ENCODE measurements at regions not wholly inside any gene's neighbourhood (a gene's known extent, or its start where the extent isn't known, plus 50 kb on each side); places are given as distances from the start of the nearest gene placed in this dataset.
"Not testable (repeated sequence)": the region's sequence is repeated elsewhere in the genome, so short reads cannot be mapped to it uniquely, and the experiment has no call there.

DNA sequence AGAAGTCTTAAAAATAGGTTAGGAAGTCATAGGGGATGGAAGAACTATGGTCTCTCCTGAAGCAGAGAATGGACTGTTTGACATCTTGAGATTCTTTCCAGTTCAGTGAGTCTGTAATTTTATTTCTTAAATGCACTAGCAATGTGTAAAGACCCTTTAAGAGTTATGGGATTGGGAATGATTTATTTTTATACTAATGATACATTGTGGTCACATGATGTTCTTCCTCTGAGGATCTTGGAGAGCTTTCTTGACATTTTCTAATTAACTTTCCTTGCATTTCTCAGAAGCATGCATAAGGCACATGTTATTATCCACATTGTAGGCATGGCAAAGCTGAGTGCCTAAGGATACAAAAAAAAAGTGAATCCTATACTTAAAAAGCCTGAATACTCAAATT lies 507.6 kb upstream of the NRSN1 start:
- no peak for DNase-seq

DNA sequence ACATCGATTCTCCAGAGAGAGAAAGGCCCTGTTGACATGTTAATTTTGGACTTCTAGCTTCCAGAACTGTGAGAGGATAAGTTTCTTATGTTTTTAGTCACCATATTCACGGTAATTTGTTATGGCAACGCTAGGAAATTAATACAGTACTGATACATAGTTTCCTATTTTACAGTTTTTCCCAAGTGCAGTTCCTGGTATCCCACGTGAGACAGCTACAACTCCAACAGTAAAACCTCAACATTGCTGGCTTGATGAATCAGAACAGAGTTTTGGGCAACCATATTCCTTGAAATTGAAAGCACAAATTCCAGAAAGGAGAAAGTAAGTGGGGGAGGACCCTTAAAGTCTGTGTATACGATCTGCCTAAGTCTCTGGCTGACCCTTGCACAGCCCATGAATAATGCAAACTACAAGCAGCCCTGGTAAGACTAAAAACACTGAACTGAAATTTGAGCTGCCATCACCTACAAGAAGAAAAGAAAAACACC lies 505.1 kb upstream of the NRSN1 start:
- no peak for DNase-seq

DNA sequence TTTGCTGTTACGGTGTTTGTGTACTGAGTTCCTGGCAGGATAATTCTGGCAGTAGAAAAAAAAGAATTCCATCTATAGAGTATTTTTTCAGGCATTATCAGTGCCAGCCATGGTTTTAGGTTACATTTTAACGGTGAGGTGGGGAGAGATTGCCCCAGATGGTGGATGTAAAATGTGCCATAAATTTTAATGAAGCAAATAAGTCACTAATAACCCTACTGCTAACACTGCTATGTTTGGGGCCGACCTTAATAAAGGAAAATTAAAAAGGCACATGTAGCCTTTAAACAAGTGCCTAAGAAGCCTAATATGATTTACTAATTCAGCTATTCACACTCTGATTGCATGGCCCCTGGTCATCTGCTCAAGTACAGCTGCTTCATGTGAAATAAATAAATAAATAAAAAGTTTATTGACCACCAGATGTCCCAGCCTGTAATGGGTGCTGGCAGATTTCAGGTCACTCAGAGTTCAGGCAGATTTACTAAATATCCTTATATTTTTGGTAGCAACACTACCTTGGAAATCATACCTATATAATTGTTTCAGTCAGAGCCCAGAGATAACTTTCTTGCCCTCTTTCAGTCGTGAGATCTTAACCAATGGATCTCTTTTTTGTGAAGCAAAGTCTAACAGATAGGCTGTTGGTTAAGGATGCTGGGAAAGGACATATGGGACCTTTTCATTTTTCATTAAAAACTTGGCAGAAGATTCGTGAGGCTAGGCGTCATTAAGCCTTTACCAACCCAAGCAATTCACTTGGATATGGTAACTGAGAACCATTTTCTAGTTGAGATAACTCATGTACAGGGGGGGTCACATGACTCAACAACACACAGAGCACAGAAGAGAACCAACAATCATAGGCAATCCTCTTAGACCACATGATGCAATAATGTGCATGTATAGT lies 495.0 kb upstream of the NRSN1 start:
- no peak for DNase-seq

DNA sequence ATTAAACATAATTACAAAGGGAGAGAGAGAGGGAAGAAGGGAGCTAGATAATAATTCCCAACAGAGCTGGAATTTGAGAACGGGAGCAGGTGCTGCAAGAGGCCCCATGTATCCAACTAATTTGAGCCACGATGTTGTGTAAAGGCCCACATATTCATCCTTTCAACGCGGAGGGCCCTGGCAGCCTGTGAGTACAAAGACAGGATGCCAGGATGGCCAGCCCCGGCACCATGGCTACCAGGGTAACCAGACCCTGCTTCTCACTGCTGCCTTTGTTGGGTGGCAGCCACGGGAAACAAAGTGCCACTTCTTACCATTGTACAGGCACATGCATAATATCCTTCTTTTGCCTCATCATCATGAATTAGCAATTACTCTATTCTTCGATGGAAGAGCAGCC lies 492.0 kb upstream of the NRSN1 start:
- no peak for DNase-seq

DNA sequence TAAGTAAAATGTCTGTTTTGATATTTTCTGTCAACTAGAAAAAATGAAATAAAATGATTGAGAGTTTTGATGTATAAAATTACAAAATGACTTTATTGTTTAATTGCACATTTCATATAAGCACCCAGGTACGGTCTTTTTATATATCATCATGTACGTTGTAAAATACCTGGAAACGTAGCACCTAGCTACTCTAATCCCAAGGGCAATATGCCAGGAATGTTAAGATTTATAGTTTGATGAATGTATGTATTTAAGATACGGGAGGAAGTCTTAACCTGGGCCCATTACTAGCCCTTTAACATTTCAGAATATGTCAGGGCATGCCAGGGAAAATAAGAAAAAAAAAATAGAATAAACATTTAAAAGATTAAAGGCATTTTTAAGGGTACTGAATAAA lies 490.9 kb upstream of the NRSN1 start:
- no peak for DNase-seq

DNA sequence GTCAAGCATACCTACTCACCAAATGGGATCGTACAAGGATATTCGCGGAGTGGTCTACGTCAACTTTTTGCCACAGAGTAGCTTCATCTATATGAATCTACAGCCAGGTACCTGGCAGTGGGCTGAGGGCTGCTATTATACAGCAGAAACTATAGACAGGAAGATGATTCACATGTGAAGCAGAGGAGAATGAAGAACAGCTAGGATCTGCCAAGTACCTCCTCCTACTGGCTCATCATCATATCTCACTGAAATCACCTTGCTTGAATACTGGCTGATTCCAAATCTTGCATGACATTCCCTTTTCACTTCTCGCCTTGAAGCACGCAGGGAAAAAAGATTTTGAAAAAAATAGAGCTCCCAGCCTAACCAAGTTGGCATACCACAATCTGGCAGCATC lies 488.7 kb upstream of the NRSN1 start:
- no peak for DNase-seq

DNA sequence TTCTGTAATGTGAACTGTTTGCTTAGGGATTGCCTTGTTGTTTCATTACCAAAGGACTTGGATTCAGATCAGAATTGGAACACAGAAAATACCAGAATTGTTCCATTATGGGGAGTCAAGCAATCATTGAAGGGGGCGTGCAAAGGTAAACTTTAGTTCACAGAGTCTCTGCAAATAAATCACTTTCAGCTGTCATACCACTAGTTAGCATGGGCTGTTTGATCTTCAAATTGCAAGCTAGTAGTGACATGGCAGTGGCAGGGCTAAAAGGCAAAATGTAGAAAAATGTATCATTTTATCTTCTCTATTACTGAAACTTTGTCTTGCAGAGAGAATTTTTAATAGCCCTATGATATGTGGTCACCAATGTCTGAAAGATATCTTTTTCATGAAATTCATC lies 483.2 kb upstream of the NRSN1 start:
- no peak for DNase-seq

DNA sequence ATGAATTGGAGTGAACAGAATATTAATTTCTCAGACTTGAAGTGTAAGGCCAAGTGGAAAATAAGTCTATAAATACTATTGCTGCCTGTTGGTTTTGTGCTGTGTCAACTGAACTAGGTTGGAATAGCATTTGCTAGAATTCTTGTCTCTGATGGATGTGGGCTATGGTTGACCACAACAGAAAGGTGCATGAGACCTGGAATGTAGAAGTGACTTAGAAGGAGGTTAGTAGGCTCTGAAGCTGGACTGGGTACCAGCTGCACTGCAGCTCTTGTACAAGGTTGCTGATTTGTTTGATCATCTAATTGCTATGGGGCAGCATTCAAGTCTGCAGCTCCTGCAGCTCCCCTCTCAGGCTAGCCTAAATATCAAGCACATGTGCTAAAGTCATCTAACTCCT lies 479.0 kb upstream of the NRSN1 start:
- no peak for DNase-seq

DNA sequence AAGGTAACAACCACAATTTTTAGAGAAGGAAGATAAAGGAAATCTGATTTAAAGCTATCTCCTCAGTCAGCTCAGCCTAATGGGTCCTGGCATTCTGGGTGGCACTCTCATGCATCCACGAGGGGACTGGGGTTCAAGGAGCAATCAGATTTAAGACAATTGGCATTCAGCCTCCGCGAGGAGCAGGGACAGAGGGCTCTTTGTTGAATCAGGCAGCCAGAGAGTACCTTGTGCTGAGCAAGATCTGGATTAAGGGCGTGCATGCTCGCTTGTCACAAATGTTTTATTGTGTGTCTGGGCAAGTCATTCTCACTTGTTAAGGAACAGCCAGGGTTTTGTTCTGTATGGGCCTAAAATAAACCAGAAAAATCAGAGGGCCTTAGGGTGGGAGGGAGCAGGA lies 475.3 kb upstream of the NRSN1 start:
- no peak for DNase-seq

DNA sequence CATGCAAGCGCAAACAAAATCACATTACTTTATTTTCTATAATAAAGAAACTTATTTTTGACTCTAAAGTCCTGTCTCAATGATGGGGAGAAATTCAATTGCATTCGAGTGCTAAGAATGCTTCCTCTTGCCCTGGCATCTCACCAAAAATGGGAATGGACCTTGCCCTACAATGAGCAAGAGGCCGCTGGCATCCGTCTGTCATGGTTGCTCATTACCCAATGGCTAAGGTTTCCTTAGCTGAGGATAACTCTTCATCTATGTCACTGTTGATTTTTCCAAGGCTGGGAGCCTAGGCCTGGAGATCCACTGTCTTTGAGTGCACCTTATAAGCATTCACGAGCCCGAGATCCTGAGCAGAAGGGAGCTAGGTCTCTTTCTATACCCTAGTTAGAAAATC lies 471.3 kb upstream of the NRSN1 start:
- DNase-seq: no peak

DNA sequence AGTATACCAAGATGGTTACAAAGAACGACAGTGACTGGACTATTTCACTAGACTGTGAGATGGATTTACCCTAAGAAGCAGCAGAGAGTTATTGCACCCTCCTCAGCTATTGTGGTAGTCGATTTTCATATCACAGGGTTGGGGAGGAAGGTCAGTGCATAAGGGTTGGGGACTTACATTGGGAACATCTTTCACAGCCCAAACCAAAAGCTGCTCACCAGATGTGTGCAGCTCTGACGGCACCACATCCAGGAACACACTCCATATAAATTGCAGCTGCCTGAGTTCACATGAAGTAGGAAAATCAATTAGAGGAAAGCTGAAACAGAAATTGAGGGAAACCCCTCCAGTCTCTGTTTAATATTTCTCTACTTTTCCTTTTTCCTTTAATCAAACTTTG lies 470.5 kb upstream of the NRSN1 start:
- no peak for DNase-seq

DNA sequence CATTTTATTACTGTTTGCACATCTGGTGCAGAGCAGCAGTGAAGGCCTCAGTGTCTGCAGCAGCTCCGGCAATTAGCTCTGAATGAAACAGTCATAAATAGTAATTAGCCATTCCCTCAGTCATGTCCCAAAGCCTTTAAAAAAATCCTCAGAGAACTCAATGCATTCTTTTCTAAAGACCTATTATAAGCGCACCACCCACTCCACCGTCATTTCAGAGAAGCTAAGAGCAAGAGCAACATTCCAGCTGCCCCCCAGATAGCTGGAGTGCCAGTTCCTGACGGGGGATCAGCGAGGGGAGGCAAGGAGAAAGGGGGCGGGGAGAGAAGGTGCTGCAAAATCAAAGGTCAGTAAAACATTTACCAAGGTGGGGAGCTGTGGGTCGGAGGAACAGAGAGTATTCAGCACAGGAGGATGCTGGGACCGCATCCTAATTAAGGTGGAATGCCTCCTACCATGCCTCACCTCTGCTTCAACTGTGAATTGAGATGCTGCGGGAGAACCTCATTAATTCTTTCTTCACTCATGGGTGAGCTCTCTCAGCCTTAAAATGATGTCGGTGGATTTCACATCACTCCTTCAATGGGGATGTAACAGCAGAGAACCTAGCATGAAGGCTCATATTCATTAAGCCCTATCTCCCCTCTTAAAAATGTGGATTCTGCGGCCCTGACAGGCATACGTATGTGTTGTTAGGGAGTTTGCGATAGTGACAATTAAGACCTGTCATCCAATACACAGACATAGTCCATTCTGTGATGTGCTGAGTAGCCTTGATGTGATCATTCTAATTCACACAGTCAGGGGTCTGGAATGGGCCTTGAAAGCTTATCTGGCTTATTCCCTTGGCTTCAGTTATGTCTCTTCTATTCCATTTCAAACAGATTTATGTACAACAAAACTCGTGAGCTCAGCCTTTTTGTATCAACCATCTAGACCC lies 469.5 kb upstream of the NRSN1 start:
- no peak for DNase-seq

DNA sequence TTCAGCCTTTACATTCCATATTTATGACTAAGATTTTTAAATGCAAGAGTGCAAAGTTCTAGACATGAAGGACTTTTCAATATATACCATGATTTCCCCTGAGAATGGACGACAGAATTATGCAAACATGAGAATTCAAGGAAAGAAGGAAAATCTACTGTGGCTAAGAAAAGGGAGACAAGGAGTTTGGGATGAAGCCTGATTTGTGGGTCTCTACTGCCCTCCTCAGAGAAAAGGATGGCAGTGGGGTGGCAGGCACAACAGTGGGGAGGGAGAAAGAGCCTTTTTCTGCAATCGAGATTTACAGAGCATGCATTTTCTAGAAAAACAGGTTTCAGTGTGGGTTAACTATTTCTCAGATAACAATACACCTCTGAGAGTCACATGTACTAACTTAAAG lies 466.9 kb upstream of the NRSN1 start:
- no peak for DNase-seq

DNA sequence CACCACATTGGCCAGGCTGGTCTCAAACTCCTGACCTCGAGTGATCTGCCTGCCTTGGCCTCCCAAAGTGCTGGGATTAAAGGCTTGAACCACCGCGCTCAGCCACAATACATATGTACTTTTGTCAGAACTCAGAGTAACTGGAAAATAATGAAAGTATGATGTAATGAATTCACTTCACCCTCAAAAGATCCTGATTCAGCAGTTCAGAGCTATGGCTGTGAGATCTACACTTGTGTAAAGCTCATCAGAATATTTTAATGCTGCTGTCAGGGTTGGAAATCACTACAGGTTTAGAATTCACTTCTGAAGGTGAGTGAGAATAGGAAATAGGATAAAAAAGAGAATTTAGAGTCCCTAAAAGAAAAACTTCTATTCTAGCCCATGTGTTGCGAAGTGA lies 464.5 kb upstream of the NRSN1 start:
- no peak for DNase-seq

DNA sequence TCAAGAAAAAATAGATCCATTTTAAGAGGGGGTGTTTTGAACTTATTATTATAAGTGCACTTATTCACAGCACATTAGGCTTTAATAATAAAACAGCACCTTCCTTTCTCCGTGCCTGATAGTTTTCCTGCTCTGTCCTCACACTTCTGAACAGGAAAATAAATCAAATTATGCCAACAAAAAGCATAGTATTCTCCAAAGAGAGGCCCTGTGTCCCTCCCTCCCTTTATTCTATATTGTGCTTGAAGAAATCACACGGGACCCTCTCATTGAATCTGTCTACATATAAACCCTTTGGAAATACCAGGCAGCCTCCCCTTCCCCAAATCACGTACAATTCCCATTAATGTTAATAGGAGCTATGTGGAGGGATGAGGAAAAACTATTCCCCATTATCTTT lies 462.9 kb upstream of the NRSN1 start:
- DNase-seq: no peak

DNA sequence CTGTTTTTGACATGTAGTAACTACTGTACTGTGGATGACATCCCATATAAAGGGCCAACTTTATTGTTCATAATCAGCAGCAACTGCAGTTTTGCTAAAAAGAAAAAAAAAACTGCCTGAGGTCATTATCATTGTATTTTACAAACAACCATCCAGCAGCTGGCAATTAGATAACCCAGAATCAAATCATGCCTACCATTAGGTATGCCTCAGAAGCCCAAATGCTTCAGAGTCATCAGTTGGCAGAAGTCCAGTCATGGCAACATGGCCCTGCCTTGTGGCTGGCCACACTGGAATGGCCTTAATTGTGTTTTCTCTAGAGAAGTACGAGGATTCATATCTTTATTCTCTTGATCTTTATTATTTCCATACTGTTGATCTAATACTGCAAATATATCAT lies 462.4 kb upstream of the NRSN1 start:
- DNase-seq: no peak

DNA sequence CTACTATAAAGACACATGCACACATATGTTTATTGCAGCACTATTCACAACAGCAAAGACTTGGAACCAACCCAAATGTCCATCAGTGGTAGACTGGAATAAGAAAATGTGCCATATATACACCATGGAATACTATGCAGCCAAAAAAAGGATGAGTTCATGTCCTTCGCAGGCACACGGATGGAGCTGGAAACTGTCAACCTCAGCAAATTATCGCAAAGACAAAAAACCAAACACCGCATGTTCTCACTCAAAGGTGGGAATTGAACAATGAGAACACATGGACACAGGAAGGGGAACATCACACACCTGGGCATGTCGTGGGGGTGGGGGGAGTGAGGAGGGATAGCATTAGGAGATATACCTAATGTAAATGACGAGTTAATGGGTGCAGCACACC lies 460.1 kb upstream of the NRSN1 start:
- DNase-seq: not testable (repeated sequence)

DNA sequence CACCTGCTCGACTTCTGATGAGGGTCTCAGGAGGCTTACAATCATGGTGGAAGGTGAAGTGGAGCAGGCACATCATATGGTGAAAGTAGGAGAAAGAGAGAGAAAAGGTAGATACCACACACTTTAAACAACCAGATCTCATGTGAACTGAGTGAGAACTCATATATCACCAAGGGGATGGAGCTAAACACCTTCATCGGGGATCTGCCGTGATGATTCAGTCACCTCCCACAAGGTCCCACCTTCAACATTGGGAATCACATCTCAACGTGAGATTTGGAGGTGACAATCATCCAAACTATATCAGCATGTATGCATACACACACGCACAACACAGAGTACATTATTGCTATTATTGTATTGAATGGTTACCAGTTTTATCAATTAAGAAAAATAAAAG lies 453.3 kb upstream of the NRSN1 start:
- no peak for DNase-seq

DNA sequence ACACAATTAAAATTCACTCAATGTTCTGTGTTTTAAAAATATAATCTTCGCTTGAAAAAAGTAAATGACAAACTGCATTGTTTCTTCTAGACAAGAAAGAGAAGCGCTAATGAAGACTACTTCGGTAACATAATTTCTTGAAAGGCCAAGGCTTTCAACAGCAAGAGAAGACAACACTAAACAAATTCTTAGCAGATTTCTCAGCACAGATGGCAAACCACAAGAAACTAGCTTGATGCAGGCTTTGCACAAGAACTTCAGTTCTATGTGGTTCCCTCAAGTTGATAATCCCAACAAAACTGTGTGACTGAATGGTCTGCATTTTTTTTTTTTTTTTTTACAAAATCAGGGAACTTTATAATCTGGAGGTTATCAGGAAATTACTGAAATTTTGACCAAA lies 447.4 kb upstream of the NRSN1 start:
- no peak for DNase-seq

DNA sequence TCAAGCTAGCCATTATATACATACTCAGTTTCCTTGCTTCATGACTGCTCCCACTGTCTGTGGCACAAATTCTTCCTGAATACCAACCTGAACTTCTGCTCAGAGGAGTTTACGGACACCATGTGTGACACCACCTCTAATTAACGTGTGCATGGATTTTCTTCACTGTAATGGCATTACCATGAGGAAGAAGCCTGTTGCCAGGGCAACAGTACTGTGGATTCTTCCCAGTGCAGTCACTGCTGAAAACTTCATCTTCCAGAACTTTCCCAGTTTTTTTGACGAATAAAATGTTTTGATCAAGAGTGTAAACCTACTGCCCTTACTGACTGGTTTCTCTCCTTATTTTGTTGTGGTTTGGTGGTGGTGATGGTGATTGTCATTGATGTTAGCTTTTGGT lies 444.3 kb upstream of the NRSN1 start:
- DNase-seq: no peak

DNA sequence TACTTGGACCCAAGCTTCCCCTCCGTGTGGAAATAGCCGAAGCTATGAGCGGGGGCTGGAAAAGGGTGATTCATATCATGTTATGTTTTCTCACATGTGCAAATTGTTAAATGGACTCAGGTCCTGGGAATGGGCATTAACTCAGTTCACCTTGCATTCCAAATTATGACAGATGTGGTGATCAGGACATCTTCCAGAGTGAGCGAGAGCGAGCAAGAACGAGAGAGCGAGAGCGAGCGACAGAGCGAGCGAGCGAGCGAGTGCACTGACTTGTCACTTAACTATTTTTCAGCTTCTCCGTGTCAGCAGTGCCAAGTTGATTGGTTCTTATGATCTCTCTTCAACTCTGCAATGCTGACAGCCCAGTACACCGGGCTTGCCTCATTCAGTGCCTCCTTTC lies 437.4 kb upstream of the NRSN1 start:
- no peak for DNase-seq

DNA sequence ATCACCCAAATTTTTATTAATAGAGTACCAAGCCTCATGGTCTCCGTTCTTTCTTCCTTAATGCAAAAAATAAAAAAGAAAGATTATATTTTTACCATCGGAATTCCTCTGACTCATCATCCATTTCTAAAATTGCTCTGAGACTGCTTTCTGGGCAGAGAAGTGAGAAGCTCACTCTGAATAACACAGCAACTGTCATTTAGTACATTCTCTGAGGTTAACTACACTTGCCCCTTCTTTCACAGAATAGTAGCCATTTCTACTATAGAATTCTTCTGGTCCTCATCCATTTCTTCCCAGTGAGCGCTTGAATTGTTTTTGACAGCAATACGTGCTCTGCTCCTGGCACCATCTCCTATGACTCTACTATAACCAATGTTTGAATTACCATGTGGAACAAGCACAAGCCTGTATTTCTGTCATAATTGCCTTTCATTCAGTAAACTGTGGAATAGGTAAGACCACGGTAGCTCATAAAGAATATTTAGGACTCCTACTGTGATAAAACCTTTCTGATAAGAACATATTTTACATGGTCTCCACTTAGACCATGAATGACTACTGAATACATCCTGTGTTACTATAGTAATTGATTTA lies 435.5 kb upstream of the NRSN1 start:
- no peak for DNase-seq

DNA sequence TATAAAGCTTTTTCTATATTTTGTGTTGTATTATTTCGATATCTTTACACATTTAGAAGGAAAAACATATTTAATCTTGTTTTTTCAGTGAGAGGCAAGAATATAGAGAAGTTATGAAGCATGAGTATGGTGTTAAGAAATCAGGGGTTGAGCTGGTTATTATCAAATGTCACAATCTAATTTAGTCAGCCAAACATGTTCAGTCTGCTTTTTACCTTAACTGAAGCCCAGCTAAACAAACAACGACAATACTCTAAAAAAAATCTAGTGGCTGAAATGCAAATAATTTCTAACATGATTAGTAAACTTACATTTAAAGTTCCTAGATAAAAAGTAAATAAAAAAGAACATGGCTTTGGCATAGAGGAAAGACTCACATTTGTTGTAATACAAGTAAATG lies 433.8 kb upstream of the NRSN1 start:
- DNase-seq: no peak

DNA sequence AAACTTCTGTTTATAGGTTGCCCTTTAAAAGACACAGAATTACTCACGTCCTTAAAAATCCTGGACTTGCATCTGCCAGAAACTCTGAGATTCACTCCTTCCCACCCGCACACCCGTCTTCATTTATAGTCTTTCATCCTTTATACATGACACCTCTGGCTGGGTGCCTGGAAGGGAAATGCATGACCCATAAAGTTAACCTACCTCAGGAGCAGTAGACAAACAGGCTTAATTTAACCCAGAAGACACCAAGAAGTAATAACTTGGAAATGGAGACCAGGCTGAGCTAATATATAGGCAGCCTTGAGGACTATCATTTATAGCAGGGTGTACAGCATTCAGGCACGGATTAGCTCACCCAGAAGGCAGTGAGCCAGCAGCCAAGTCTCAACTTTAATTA lies 429.0 kb upstream of the NRSN1 start:
- no peak for DNase-seq

All from GOT3 (cell line).